Esophagus squamous epithelium (tissue), 4 donors: ENCODE measurements at regions not wholly inside any gene's neighbourhood (a gene's known extent, or its start where the extent isn't known, plus 50 kb on each side); places are given as distances from the start of the nearest gene placed in this dataset.

Experiments
- POLR2A ChIP-seq, 4 donors: fragments of 450-650 bp; IDR thresholded peaks; one replicate each; pipeline ENCODE4 v1.6.1; 2017; ENCODE audit warnings: antibody characterized with exemption in 4 of 4, mild to moderate bottlenecking in 4 of 4, moderate library complexity in 3 of 4
- TF ChIP-seq, protein P1 (sequence below), 6 experiments: fragments of 450-650 bp in 4 of 6; fragments of 200-600 bp in 2 of 6; sonication (generic) in 2 of 6; IDR thresholded peaks; one replicate each; pipeline ENCODE4 v1.5.1; 2016 to 2019; ENCODE audit warnings: antibody characterized with exemption in 6 of 6, mild to moderate bottlenecking in 4 of 6, moderate library complexity in 4 of 6

DNA sequence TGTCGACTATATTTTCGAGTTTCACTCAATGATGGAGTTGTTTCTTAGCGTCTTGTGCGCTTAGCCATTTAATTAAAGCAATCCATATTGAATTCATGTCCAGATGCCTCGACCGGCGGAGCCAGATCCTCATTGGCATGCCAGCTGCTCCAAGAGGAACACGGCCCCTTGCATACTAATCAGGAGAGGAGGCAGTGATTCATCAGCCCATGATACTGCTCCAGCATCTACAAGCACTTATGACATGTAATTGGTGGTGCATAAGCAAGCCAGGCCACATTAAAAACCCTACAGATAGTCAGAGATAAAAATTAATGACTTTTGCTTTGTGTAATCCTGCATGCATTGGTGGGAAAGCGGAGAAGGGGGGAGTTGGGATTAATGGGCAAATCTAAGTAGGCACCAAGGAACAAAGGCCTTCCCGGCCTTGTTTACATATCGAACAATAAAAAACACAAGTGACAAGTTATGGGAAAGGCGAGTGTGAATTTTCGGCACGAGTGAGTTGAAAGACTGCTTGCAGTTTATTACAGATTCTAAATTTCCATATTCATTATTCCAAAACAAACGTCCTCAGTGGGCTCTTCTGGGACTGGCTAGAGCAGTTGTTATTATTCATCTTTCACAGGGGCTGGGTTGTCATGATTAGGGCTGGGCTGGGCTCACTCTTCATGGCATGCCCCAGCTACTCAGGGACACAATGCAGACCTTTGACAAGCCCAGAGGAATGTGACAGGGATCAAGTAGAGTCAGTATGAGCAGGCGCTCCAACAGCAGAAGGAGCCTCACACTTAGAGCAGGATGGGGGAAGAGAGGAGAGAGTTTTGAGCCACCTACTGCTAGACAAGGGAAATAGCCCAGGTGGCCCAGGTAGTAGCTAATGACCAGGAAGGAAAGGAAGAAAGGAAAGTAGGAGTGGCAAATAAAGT, 281.7 kb upstream of the ZFHX3 start:
- TF ChIP-seq, protein P1, sequence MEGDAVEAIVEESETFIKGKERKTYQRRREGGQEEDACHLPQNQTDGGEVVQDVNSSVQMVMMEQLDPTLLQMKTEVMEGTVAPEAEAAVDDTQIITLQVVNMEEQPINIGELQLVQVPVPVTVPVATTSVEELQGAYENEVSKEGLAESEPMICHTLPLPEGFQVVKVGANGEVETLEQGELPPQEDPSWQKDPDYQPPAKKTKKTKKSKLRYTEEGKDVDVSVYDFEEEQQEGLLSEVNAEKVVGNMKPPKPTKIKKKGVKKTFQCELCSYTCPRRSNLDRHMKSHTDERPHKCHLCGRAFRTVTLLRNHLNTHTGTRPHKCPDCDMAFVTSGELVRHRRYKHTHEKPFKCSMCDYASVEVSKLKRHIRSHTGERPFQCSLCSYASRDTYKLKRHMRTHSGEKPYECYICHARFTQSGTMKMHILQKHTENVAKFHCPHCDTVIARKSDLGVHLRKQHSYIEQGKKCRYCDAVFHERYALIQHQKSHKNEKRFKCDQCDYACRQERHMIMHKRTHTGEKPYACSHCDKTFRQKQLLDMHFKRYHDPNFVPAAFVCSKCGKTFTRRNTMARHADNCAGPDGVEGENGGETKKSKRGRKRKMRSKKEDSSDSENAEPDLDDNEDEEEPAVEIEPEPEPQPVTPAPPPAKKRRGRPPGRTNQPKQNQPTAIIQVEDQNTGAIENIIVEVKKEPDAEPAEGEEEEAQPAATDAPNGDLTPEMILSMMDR (IDR thresholded peaks at IDR 0.05), result no peak
- no peak for TF ChIP-seq POLR2A (IDR thresholded peaks at IDR 0.05)
